K562 (cell line): ENCODE measurements at regions not wholly inside any gene's neighbourhood (a gene's known extent, or its start where the extent isn't known, plus 50 kb on each side); places are given as distances from the start of the nearest gene placed in this dataset.

Experiments
- BACH1 ChIP-seq: fragments of 200-800 bp; sonication (Bioruptor generic); IDR thresholded peaks from 2 replicates; pipeline ENCODE4 v1.6.1; 2016; ENCODE audit warnings: missing genetic modification characterization, missing compliant biosample characterization
- CHCHD3 ChIP-seq: fragments of 250-450 bp; sonication (Bioruptor Pico); IDR thresholded peaks from 2 replicates; pipeline ENCODE4 v2.1.2; 2022; ENCODE audit warnings: mild to moderate bottlenecking
- CUX1 ChIP-seq: fragments of 200-800 bp; sonication (Bioruptor generic); IDR thresholded peaks from 2 replicates; pipeline ENCODE4 v1.6.1; 2016; ENCODE audit warnings: missing genetic modification characterization, missing compliant biosample characterization
- KDM2B ChIP-seq: fragments of 250-450 bp; sonication (Bioruptor Pico); IDR thresholded peaks from 2 replicates; pipeline ENCODE4 v1.8.0; 2021; ENCODE audit warnings: mild to moderate bottlenecking, moderate library complexity
- MECOM ChIP-seq: fragments of 250-450 bp; sonication (Bioruptor Pico); IDR thresholded peaks from 2 replicates; pipeline ENCODE4 v1.8.0; 2022; ENCODE audit warnings: inconsistent platforms
- NEUROD1 ChIP-seq: fragments of 150-350 bp; IDR thresholded peaks from 2 replicates; pipeline ENCODE4 v1.6.1; 2014; ENCODE audit warnings: borderline replicate concordance, low read length, low read depth; ENCODE audit not compliant: partially characterized antibody
- NKRF ChIP-seq: fragments of 450-650 bp; IDR thresholded peaks from 2 replicates; pipeline ENCODE4 v1.6.1; 2016; ENCODE audit warnings: borderline replicate concordance
- NR2C1 ChIP-seq, 2 experiments: fragments of 450-650 bp; IDR thresholded peaks; 2 replicates each; pipeline ENCODE4 v1.6.1; 2017; ENCODE audit warnings: mild to moderate bottlenecking in 2 of 2, antibody characterized with exemption in 1 of 2, inconsistent platforms in 1 of 2, missing compliant biosample characterization in 1 of 2, missing genetic modification characterization in 1 of 2
- PHB ChIP-seq: fragments of 250-450 bp; sonication (Bioruptor Pico); IDR thresholded peaks from 2 replicates; pipeline ENCODE4 v1.5.0; 2021
- PKNOX1 ChIP-seq: fragments of 450-650 bp; IDR thresholded peaks from 2 replicates; pipeline ENCODE4 v1.6.1; 2016
- SIN3A ChIP-seq, 2 experiments: fragments of 150-350 bp in 1 of 2; IDR thresholded peaks; 2 replicates each; pipeline ENCODE4 v1.6.1; 2011 to 2016; ENCODE audit warnings: borderline replicate concordance in 2 of 2, low read depth in 2 of 2, low read length in 2 of 2, mild to moderate bottlenecking in 2 of 2, moderate library complexity in 2 of 2; ENCODE audit not compliant: control insufficient read depth in 1 of 2
- SMAD1 ChIP-seq: fragments of 150-350 bp; IDR thresholded peaks from 2 replicates; pipeline ENCODE4 v1.6.1; 2014; ENCODE audit warnings: low read length, low read depth; ENCODE audit not compliant: partially characterized antibody
- TAF15 ChIP-seq: fragments of 200-400 bp; formaldehyde crosslinking; IDR thresholded peaks from 2 replicates; pipeline ENCODE4 v1.6.1; 2017; ENCODE audit warnings: mild to moderate bottlenecking, low read depth, low read length, moderate library complexity
- ZBTB1 ChIP-seq: sonication (generic); formaldehyde crosslinking; IDR thresholded peaks from 2 replicates; pipeline ENCODE4 v1.8.1; 2023; ENCODE audit warnings: missing genetic modification reagents, low read depth, mild to moderate bottlenecking, borderline replicate concordance
- ZBTB43 ChIP-seq: sonication (generic); formaldehyde crosslinking; IDR thresholded peaks from 2 replicates; pipeline ENCODE4 v1.8.0; 2023; ENCODE audit warnings: mild to moderate bottlenecking, missing genetic modification reagents
- ZFP30 ChIP-seq: fragments of 250-450 bp; sonication (Bioruptor Pico); IDR thresholded peaks from 2 replicates; pipeline ENCODE4 v1.8.0; 2022; ENCODE audit warnings: moderate library complexity, mild to moderate bottlenecking, inconsistent platforms, borderline replicate concordance
- ZNF140 ChIP-seq: fragments of 250-450 bp; sonication (Bioruptor Pico); IDR thresholded peaks from 2 replicates; pipeline ENCODE4 v1.8.0; 2021; ENCODE audit warnings: moderate library complexity, mild to moderate bottlenecking, inconsistent platforms

- TF ChIP-seq CUX1 (CRISPR knock-in tag) (no peak), NEUROD1 (no peak), ZBTB43 (CRISPR knock-in tag) (no peak), BACH1 (tag) (no peak), SMAD1 (no peak), KDM2B (CRISPR knock-in tag) (no peak), ZNF140 (CRISPR knock-in tag) (no peak), CHCHD3 (CRISPR knock-in tag) (no peak), PKNOX1 (no peak), NKRF (no peak), SIN3A (IDR thresholded peaks at IDR 0.05; ENCODE audit: borderline replicate concordance in 2 of 2, control insufficient read depth in 1 of 2, low read depth in 2 of 2, low read length in 2 of 2) (no peak), ZFP30 (no peak), NR2C1 (IDR thresholded peaks at IDR 0.05) (no peak), NR2C1 (tag; IDR thresholded peaks at IDR 0.05) (no peak), ZBTB1 (CRISPR knock-in tag) (no peak), PHB (no peak), TAF15 (no peak), MECOM (no peak)
Observed at GRCh38 chr4:159041054-159042034, 61.5 kb upstream of the RAPGEF2 start (continued).
